Mesothelial cell of epicardium (in vitro differentiated cells): ENCODE measurements at regions not wholly inside any gene's neighbourhood (a gene's known extent, or its start where the extent isn't known, plus 50 kb on each side); places are given as distances from the start of the nearest gene placed in this dataset.
A peak's percentile ranks its signal among the peaks of the same experiment; 100 is the strongest.

Experiments used
- DNase-seq, 2 experiments: peaks; one replicate each; pipeline ENCODE4 v3.0.0; 2021; ENCODE audit warnings: low spot score in 2 of 2; ENCODE audit not compliant: unreplicated experiment in 2 of 2
- H3K27ac Mint-ChIP-seq: 2 replicates; pipeline ENCODE4 v1.8.0; 2021; ENCODE audit warnings: mixed read lengths
- H3K27me3 Mint-ChIP-seq: 2 replicates; pipeline ENCODE4 v1.8.0; 2021; ENCODE audit warnings: low read depth, mixed read lengths
- H3K36me3 Mint-ChIP-seq: 2 replicates; pipeline ENCODE4 v1.8.0; 2021; ENCODE audit warnings: mixed read lengths
- H3K4me1 Mint-ChIP-seq: 2 replicates; pipeline ENCODE4 v1.8.0; 2021; ENCODE audit warnings: mixed read lengths
- H3K4me3 Mint-ChIP-seq: 2 replicates; pipeline ENCODE4 v1.8.0; 2021; ENCODE audit warnings: mild to moderate bottlenecking, moderate library complexity, mixed read lengths
- H3K9me3 Mint-ChIP-seq: 2 replicates; pipeline ENCODE4 v1.8.0; 2021; ENCODE audit warnings: mixed read lengths
- TF ChIP-seq, protein P1 (sequence below): fragments of 200-600 bp; sonication (generic); IDR thresholded peaks from one replicate; pipeline ENCODE4 v1.5.0; 2021; ENCODE audit warnings: antibody characterized with exemption; ENCODE audit not compliant: unreplicated experiment

DNA sequence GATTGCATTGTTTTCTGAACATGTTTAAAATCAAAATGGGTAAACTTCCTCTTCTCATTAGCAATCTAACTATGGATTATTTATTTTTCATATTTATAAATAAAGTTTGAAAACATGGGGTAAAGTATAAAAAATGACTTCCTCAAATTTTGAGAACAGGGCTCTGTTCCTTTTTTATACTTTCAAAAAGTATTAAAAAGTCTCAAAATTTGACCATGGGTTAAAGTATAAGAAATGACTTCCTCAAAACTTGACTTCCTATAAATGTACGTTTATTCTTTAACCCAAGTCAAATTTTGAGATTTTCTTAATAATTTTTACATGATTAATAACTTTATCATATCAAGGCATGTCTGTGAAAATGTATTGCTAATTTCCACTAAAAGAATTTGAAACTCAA is 512.4 kb downstream of the GALR1 start:
- no peak overlapping the region for H3K4me3 Mint-ChIP-seq
- no peaks in the 10 kb centered on the region for H3K9me3 Mint-ChIP-seq
- H3K36me3 Mint-ChIP-seq, result no peaks in the 10 kb centered on the region
- DNase-seq, result no peak
- no peak overlapping the region for H3K27ac Mint-ChIP-seq
- TF ChIP-seq, protein P1, sequence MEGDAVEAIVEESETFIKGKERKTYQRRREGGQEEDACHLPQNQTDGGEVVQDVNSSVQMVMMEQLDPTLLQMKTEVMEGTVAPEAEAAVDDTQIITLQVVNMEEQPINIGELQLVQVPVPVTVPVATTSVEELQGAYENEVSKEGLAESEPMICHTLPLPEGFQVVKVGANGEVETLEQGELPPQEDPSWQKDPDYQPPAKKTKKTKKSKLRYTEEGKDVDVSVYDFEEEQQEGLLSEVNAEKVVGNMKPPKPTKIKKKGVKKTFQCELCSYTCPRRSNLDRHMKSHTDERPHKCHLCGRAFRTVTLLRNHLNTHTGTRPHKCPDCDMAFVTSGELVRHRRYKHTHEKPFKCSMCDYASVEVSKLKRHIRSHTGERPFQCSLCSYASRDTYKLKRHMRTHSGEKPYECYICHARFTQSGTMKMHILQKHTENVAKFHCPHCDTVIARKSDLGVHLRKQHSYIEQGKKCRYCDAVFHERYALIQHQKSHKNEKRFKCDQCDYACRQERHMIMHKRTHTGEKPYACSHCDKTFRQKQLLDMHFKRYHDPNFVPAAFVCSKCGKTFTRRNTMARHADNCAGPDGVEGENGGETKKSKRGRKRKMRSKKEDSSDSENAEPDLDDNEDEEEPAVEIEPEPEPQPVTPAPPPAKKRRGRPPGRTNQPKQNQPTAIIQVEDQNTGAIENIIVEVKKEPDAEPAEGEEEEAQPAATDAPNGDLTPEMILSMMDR, result no peak
- peaks cover 57% of the 10 kb centered on the region for H3K27me3 Mint-ChIP-seq
- H3K4me1 Mint-ChIP-seq, result no peaks in the 10 kb centered on the region

DNA sequence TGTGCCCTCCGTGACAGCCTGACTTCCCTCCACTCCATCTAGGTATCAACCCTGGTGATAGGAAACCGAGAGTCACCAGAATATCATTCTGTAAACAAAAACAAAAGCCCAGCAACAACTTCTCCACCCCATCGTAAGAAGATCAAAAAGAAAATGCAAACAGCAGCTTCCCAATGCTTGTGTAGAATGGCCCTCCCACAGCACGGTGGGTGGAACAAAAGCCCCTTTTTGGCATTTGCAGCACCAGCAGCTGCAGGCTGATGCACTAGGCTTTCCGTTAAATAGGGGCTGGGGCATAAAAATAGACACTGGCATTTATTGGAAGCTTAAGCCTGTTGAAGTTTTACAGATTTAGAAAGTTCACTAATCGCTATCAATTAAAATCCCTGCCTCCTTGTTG is 513.0 kb downstream of the GALR1 start:
- Mint-ChIP-seq H3K9me3 (no peaks in the 10 kb centered on the region), H3K36me3 (no peaks in the 10 kb centered on the region), H3K4me3 (no peak overlapping the region), H3K27me3 (peaks cover 57% of the 10 kb centered on the region), H3K27ac (no peak overlapping the region), H3K4me1 (no peaks in the 10 kb centered on the region)
- no peak for DNase-seq
- TF ChIP-seq, protein P1, result no peak

DNA sequence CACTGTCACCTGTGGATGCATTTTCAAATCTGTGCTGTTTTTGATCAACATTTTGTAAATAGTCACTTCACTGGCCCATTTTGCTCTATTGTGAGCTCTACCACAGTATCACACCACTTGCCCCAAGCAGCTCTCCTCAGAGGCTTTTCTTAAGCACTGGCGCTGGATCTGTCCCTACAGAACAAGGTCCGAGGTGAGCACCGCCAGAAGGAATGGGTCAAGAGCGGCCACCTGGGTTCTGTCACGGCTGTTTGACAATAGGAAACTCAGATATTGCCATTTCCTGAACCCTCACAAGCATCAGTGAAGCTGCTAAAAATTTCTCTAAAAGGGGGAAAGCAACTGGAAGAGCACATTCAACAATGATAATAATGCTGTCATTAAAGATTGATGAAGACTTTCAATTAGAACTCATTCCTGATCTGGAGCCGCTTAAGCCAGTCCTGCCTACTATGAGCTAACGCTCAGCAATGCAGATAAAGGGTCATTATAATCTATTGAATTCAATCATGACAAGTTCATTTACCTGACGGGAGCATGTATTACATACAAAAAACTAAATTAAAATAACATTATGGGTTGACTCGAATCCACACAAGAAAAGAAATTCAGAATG is 514.0 kb downstream of the GALR1 start:
- H3K36me3 Mint-ChIP-seq, result no peaks in the 10 kb centered on the region
- H3K27ac Mint-ChIP-seq, result no peak overlapping the region
- no peaks in the 10 kb centered on the region for H3K9me3 Mint-ChIP-seq
- H3K4me3 Mint-ChIP-seq, result no peak overlapping the region
- peaks cover 55% of the 10 kb centered on the region for H3K27me3 Mint-ChIP-seq
- DNase-seq, result no peak
- TF ChIP-seq, protein P1, result no peak
- no peaks in the 10 kb centered on the region for H3K4me1 Mint-ChIP-seq

DNA sequence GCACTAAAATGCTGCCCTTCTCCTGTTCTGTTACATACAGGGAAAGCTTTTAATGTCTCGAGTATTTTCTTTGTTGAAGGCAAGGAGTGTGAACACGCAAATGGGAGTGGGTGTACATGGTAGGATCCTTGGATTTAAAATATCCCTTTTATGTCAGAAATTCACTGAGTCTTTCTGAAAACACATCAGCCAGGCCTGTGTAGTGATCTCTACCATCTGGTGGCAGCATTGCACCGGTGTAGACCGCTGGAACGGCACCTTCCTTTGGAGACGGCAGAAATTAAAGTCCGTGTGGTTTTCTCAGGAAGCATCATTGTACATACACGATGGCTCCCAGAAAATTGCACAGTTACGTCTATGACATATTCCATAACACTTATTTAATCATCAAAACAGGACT is 515.8 kb downstream of the GALR1 start:
- Mint-ChIP-seq H3K36me3 (no peaks in the 10 kb centered on the region), H3K27ac (no peak overlapping the region)

DNA sequence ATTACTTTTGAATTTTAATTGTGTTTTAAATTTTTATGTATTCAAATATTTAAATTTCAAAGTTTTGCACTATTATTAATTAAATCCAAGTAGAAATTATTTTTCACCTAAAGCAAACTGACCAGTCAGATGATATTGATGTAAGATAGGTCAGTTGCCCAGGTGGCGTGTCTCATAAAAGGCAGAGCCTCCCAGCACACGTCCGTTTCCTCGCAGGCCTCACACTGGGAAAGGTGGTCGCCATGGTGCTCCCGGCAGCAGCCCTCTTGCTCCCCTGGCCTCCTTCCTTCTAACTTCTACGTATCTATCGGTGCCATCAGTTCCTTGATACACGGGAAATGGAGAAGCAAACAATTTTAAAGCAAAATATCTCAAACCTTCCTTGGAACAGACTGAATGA is 516.8 kb downstream of the GALR1 start:
- Mint-ChIP-seq H3K27me3 (peaks cover 32% of the 10 kb centered on the region), H3K27ac (no peak overlapping the region), H3K36me3 (no peaks in the 10 kb centered on the region), H3K4me3 (no peak overlapping the region), H3K9me3 (no peaks in the 10 kb centered on the region), H3K4me1 (no peaks in the 10 kb centered on the region)
- no peak for DNase-seq
- TF ChIP-seq, protein P1, result no peak

More for the DNA sequence above, 515.8 kb downstream of the GALR1 start:
- TF ChIP-seq, protein P1, result no peak
- DNase-seq, result peak in 1 of 2 experiments; percentile 63
- Mint-ChIP-seq H3K9me3 (no peaks in the 10 kb centered on the region), H3K27me3 (peaks cover 39% of the 10 kb centered on the region), H3K4me1 (no peaks in the 10 kb centered on the region), H3K4me3 (no peak overlapping the region)

DNA sequence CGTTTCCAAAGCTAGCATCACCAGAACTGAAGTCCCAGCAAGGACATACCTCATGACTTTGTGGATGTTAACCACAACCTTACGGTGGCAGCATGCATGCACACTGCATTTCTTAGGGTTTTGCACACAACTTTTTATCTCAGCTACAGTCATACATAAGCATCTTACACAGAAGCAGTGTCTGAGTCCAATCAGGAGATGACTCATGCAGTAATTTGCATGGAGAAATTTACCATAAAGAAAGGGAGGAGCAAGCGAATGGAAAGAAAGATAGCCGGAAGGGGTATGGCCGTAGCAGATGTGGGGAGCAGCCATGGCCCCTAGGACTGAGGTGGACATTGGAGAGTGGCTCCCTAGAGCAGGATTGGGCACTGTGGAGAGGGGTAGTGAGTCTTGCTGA is 522.5 kb downstream of the GALR1 start:
- Mint-ChIP-seq H3K27ac (no peak overlapping the region), H3K36me3 (no peaks in the 10 kb centered on the region), H3K4me3 (no peak overlapping the region), H3K9me3 (no peaks in the 10 kb centered on the region), H3K4me1 (no peaks in the 10 kb centered on the region), H3K27me3 (peaks cover 2% of the 10 kb centered on the region)
- TF ChIP-seq, protein P1, result no peak
- no peak for DNase-seq
